Mesodermal cell (in vitro differentiated cells): ENCODE measurements at regions not wholly inside any gene's neighbourhood (a gene's known extent, or its start where the extent isn't known, plus 50 kb on each side); places are given as distances from the start of the nearest gene placed in this dataset.
A peak's percentile ranks its signal among the peaks of the same experiment; 100 is the strongest.

Experiments
- H3K27ac ChIP-seq: 2 replicates; pipeline ENCODE4 v1.7.0; 2013; ENCODE audit warnings: mild to moderate bottlenecking, low read depth, low read length, moderate library complexity; ENCODE audit not compliant: severe bottlenecking
- H3K36me3 ChIP-seq: 2 replicates; pipeline ENCODE4 v1.7.1; 2013; ENCODE audit warnings: mild to moderate bottlenecking, low read length, moderate library complexity; ENCODE audit not compliant: control insufficient read depth, insufficient read depth
- H3K4me1 ChIP-seq: one replicate; pipeline ENCODE4 v1.7.1; 2013; ENCODE audit warnings: mild to moderate bottlenecking, low read length; ENCODE audit not compliant: insufficient read depth, control insufficient read depth, poor library complexity, severe bottlenecking
- H3K4me3 ChIP-seq: 2 replicates; pipeline ENCODE4 v1.7.0; 2013; ENCODE audit warnings: low read length, control low read depth, mild to moderate bottlenecking; ENCODE audit not compliant: insufficient read depth, poor library complexity, severe bottlenecking; ENCODE audit errors: extremely low read depth
- H3K9me3 ChIP-seq: 2 replicates; pipeline ENCODE4 v1.7.1; 2013; ENCODE audit warnings: mild to moderate bottlenecking, low read length, moderate library complexity; ENCODE audit not compliant: control insufficient read depth
- WGBS, 2 experiments: methylation state at CpG; one replicate each; pipeline ENCODE4 v1.1.5; 2013; ENCODE audit warnings: missing lambda C conversion rate in 2 of 2; ENCODE audit not compliant: insufficient coverage in 2 of 2; 5-methylcytosine and 5-hydroxymethylcytosine counted together

- Histone ChIP-seq H3K27ac (no peak overlapping the region), H3K4me3 (no peak overlapping the region), H3K9me3 (no peaks in the 10 kb centered on the region), H3K4me1 (no peaks in the 10 kb centered on the region), H3K36me3 (no peaks in the 10 kb centered on the region)
- WGBS, 2 experiments: no CpG with 5 or more reads among the region's 3 CpGs
These were observed 94.6 kb upstream of the FAM47C start for GRCh38 chrX:36913551-36913950.

GRCh38 chrX:36916941-36917340 lies 91.2 kb upstream of the FAM47C start:
- no CpG with 5 or more reads among the region's 2 CpGs for WGBS, 2 experiments
- Histone ChIP-seq H3K36me3 (no peaks in the 10 kb centered on the region), H3K4me1 (no peaks in the 10 kb centered on the region), H3K27ac (no peak overlapping the region), H3K4me3 (no peak overlapping the region), H3K9me3 (no peaks in the 10 kb centered on the region)

GRCh38 chrX:36927712-36928111 lies 80.5 kb upstream of the FAM47C start:
- H3K4me1 ChIP-seq: no peaks in the 10 kb centered on the region
- no peak overlapping the region for H3K4me3 ChIP-seq
- H3K9me3 ChIP-seq: no peaks in the 10 kb centered on the region
- H3K27ac ChIP-seq: no peak overlapping the region
- H3K36me3 ChIP-seq: no peaks in the 10 kb centered on the region
- WGBS, 2 experiments: no CpG with 5 or more reads among the region's 1 CpG

GRCh38 chrX:36930491-36930890 lies 77.7 kb upstream of the FAM47C start:
- H3K36me3 ChIP-seq: no peaks in the 10 kb centered on the region
- H3K27ac ChIP-seq: no peak overlapping the region
- no CpG with 5 or more reads among the region's 1 CpG for WGBS, 2 experiments
- no peak overlapping the region for H3K4me3 ChIP-seq
- H3K4me1 ChIP-seq: no peaks in the 10 kb centered on the region
- H3K9me3 ChIP-seq: no peaks in the 10 kb centered on the region

GRCh38 chrX:36947214-36947613 lies 61.0 kb upstream of the FAM47C start:
- Histone ChIP-seq H3K4me1 (no peaks in the 10 kb centered on the region), H3K36me3 (no peaks in the 10 kb centered on the region), H3K9me3 (no peaks in the 10 kb centered on the region), H3K4me3 (no peak overlapping the region), H3K27ac (no peak overlapping the region)
- no CpG with 5 or more reads among the region's 5 CpGs for whole genome bisulfite sequencing, 2 experiments

- no peaks in the 10 kb centered on the region for H3K9me3 ChIP-seq
- WGBS, 2 experiments: 0% methylated on average over 1 of the region's 4 CpGs; no CpG with 5 or more reads in 1 of the 2 experiments
- no peak overlapping the region for H3K4me3 ChIP-seq
- no peaks in the 10 kb centered on the region for H3K4me1 ChIP-seq
- no peak overlapping the region for H3K27ac ChIP-seq
- H3K36me3 ChIP-seq: no peaks in the 10 kb centered on the region
These were observed 57.5 kb upstream of the FAM47C start for GRCh38 chrX:36950495-36951253.

DNA sequence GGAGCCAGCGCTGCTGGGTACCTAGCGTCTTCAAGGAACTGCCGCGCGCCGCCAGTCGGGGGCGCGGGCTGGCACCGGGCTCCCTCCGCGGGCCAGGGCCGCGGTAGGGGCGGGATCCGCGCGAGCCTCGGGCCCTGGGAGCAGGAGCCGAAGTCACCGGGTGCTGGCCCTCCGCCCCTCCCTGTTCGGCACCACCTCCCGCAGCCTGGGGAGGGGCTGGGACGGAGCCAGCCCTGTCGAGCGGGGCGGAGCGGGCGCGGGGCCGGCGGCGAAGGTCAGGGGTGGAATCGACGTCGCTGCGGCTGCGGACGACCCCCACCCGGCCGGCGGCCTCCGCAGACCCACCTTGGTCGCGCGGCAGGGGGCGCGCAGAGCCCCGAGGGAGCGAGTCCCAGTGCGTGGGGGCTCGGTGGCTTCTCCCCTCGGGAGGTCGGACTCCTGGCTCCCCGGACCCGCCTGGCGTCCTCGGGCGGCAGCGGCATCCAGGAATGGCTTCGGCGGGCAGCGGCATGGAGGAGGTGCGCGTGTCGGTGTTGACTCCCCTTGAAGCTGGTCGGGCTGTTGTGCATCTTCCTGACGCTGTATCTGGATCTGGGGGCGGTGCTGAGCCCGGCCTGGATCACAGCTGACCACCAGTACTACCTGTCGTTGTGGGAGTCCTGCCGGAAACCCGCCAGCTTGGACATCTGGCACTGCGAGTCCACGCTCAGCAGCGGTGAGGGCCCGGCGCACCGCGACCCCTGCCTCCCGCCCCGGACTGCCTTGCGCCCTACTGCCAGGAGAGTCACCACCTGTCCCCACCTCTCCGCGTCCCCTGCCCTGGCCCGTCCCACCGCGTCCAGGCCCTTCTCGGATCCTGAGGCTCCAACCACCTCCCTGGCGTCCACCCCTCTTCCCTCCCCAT lies 50.5 kb upstream of the FAM47C start:
- WGBS, 2 experiments: 0 to 3% methylated on average over 11 to 12 of the region's 91 CpGs
- Histone ChIP-seq H3K9me3 (no peaks in the 10 kb centered on the region), H3K27ac (no peak overlapping the region), H3K36me3 (no peaks in the 10 kb centered on the region), H3K4me3 (peak overlapping the region; percentile 40), H3K4me1 (no peaks in the 10 kb centered on the region)
